GM23338 (cell line): ENCODE measurements at regions not wholly inside any gene's neighbourhood (a gene's known extent, or its start where the extent isn't known, plus 50 kb on each side); places are given as distances from the start of the nearest gene placed in this dataset.

Source experiments
- ATAC-seq: fragments of 200-7000 bp; cut with Tn5 transposase; 3 replicates; pipeline ENCODE4 v1.9.1; 2020
- DNase-seq: peaks from one replicate; pipeline ENCODE4 v3.0.0-alpha.2; 2015; ENCODE audit warnings: low spot score
- H2AFZ ChIP-seq: fragments of 200-600 bp; sonication (generic); 2 replicates; pipeline ENCODE4 v1.8.0; 2016; ENCODE audit warnings: antibody characterized with exemption, mild to moderate bottlenecking, moderate library complexity
- H3F3A ChIP-seq: fragments of 200-600 bp; sonication (generic); replicated peaks from 2 replicates; pipeline ENCODE4 v1.8.0; 2017; ENCODE audit warnings: antibody characterized with exemption, mixed run types, low read depth
- H3K27ac ChIP-seq: fragments of 200-600 bp; sonication (generic); 2 replicates; pipeline ENCODE4 v1.6.1; 2016; ENCODE audit warnings: low read depth
- H3K27me3 ChIP-seq: fragments of 200-600 bp; sonication (generic); 2 replicates; pipeline ENCODE4 v1.8.0; 2016; ENCODE audit warnings: mild to moderate bottlenecking, mixed run types, moderate library complexity; ENCODE audit not compliant: insufficient read depth
- H3K36me3 ChIP-seq: fragments of 200-600 bp; sonication (generic); 2 replicates; pipeline ENCODE4 v1.8.0; 2016; ENCODE audit warnings: mild to moderate bottlenecking; ENCODE audit not compliant: insufficient read depth
- H3K4me1 ChIP-seq: fragments of 200-600 bp; sonication (generic); 2 replicates; pipeline ENCODE4 v1.8.0; 2016; ENCODE audit warnings: mild to moderate bottlenecking, moderate library complexity; ENCODE audit not compliant: insufficient read depth
- H3K4me2 ChIP-seq: fragments of 200-600 bp; sonication (generic); 2 replicates; pipeline ENCODE4 v1.7.1; 2017; ENCODE audit warnings: mixed run types
- H3K4me3 ChIP-seq: fragments of 200-600 bp; sonication (generic); 2 replicates; pipeline ENCODE4 v1.6.1; 2016; ENCODE audit warnings: mixed run types
- H3K79me2 ChIP-seq: fragments of 200-600 bp; sonication (generic); replicated peaks from 2 replicates; pipeline ENCODE4 v1.8.0; 2017; ENCODE audit warnings: mild to moderate bottlenecking; ENCODE audit not compliant: insufficient read depth
- H3K9me2 ChIP-seq: fragments of 200-600 bp; sonication (generic); 2 replicates; pipeline ENCODE4 v1.8.0; 2017; ENCODE audit not compliant: insufficient read depth
- H4K20me1 ChIP-seq: fragments of 200-600 bp; sonication (generic); replicated peaks from 2 replicates; pipeline ENCODE4 v1.8.0; 2017; ENCODE audit warnings: mild to moderate bottlenecking; ENCODE audit not compliant: insufficient read depth
- H3K27ac Mint-ChIP-seq: 2 replicates; pipeline ENCODE4 v1.8.0; 2020; ENCODE audit warnings: inconsistent platforms, mild to moderate bottlenecking, moderate library complexity, mixed read lengths
- H3K27me3 Mint-ChIP-seq: 3 replicates; pipeline ENCODE4 v1.8.0; 2022; ENCODE audit warnings: low read depth, mild to moderate bottlenecking, moderate library complexity, mixed read lengths, inconsistent platforms; ENCODE audit not compliant: insufficient read depth, poor library complexity
- H3K36me3 Mint-ChIP-seq: 3 replicates; pipeline ENCODE4 v1.8.0; 2021; ENCODE audit warnings: low read depth, mild to moderate bottlenecking, inconsistent platforms, moderate library complexity, mixed read lengths
- H3K4me1 Mint-ChIP-seq: 3 replicates; pipeline ENCODE4 v1.8.0; 2020; ENCODE audit warnings: mild to moderate bottlenecking, inconsistent platforms, mixed read lengths
- H3K4me3 Mint-ChIP-seq: 3 replicates; pipeline ENCODE4 v1.8.0; 2021; ENCODE audit warnings: moderate library complexity, mild to moderate bottlenecking, inconsistent platforms, mixed read lengths
- H3K9me3 Mint-ChIP-seq: 3 replicates; pipeline ENCODE4 v1.8.0; 2020; ENCODE audit warnings: moderate library complexity, mild to moderate bottlenecking, inconsistent platforms, mixed read lengths
- ETS1 ChIP-seq: IDR thresholded peaks from 2 replicates; pipeline ENCODE4 v1.6.1; 2016; ENCODE audit warnings: antibody characterized with exemption
- EZH2 ChIP-seq: fragments of 200-600 bp; sonication (generic); IDR thresholded peaks from one replicate; pipeline ENCODE4 v1.8.0; 2017; ENCODE audit warnings: antibody characterized with exemption, mild to moderate bottlenecking, low read depth; ENCODE audit not compliant: unreplicated experiment
- JUNB ChIP-seq: IDR thresholded peaks from one replicate; pipeline ENCODE4 v1.6.1; 2016; ENCODE audit warnings: antibody characterized with exemption; ENCODE audit not compliant: unreplicated experiment
- NANOG ChIP-seq: IDR thresholded peaks from 2 replicates; pipeline ENCODE4 v1.6.1; 2016; ENCODE audit warnings: antibody characterized with exemption, borderline replicate concordance
- STAT1 ChIP-seq: IDR thresholded peaks from one replicate; pipeline ENCODE4 v1.6.1; 2016; ENCODE audit warnings: antibody characterized with exemption; ENCODE audit not compliant: unreplicated experiment
- TF ChIP-seq, protein P1 (sequence below): fragments of 250-450 bp; sonication (Bioruptor Pico); IDR thresholded peaks from 2 replicates; pipeline ENCODE4 v1.5.0; 2020; ENCODE audit warnings: mild to moderate bottlenecking, moderate library complexity

GRCh38 chr3:3633761-3634160 is 165.5 kb upstream of the LRRN1 start:
- Histone ChIP-seq H4K20me1 (no peaks in the 10 kb centered on the region), H3K79me2 (no peaks in the 10 kb centered on the region), H3K4me3 (no peak overlapping the region), H3K4me2 (no peak overlapping the region), H3K27me3 (no peaks in the 10 kb centered on the region), H3F3A (no peaks in the 10 kb centered on the region), H2AFZ (no peak overlapping the region), H3K36me3 (no peaks in the 10 kb centered on the region), H3K4me1 (no peaks in the 10 kb centered on the region), H3K9me2 (no peaks in the 10 kb centered on the region), H3K27ac (no peak overlapping the region)
- H3K4me3 Mint-ChIP-seq: no peak overlapping the region
- H3K36me3 Mint-ChIP-seq: peaks cover 18% of the 10 kb centered on the region
- no peaks in the 10 kb centered on the region for H3K4me1 Mint-ChIP-seq
- DNase-seq: no peak
- ATAC-seq: no peak
- no peak overlapping the region for H3K27ac Mint-ChIP-seq
- H3K27me3 Mint-ChIP-seq: peaks cover 3% of the 10 kb centered on the region
- TF ChIP-seq STAT1 (no peak), EZH2 (no peak), NANOG (no peak), JUNB (no peak), ETS1 (no peak)
- TF ChIP-seq, protein P1, sequence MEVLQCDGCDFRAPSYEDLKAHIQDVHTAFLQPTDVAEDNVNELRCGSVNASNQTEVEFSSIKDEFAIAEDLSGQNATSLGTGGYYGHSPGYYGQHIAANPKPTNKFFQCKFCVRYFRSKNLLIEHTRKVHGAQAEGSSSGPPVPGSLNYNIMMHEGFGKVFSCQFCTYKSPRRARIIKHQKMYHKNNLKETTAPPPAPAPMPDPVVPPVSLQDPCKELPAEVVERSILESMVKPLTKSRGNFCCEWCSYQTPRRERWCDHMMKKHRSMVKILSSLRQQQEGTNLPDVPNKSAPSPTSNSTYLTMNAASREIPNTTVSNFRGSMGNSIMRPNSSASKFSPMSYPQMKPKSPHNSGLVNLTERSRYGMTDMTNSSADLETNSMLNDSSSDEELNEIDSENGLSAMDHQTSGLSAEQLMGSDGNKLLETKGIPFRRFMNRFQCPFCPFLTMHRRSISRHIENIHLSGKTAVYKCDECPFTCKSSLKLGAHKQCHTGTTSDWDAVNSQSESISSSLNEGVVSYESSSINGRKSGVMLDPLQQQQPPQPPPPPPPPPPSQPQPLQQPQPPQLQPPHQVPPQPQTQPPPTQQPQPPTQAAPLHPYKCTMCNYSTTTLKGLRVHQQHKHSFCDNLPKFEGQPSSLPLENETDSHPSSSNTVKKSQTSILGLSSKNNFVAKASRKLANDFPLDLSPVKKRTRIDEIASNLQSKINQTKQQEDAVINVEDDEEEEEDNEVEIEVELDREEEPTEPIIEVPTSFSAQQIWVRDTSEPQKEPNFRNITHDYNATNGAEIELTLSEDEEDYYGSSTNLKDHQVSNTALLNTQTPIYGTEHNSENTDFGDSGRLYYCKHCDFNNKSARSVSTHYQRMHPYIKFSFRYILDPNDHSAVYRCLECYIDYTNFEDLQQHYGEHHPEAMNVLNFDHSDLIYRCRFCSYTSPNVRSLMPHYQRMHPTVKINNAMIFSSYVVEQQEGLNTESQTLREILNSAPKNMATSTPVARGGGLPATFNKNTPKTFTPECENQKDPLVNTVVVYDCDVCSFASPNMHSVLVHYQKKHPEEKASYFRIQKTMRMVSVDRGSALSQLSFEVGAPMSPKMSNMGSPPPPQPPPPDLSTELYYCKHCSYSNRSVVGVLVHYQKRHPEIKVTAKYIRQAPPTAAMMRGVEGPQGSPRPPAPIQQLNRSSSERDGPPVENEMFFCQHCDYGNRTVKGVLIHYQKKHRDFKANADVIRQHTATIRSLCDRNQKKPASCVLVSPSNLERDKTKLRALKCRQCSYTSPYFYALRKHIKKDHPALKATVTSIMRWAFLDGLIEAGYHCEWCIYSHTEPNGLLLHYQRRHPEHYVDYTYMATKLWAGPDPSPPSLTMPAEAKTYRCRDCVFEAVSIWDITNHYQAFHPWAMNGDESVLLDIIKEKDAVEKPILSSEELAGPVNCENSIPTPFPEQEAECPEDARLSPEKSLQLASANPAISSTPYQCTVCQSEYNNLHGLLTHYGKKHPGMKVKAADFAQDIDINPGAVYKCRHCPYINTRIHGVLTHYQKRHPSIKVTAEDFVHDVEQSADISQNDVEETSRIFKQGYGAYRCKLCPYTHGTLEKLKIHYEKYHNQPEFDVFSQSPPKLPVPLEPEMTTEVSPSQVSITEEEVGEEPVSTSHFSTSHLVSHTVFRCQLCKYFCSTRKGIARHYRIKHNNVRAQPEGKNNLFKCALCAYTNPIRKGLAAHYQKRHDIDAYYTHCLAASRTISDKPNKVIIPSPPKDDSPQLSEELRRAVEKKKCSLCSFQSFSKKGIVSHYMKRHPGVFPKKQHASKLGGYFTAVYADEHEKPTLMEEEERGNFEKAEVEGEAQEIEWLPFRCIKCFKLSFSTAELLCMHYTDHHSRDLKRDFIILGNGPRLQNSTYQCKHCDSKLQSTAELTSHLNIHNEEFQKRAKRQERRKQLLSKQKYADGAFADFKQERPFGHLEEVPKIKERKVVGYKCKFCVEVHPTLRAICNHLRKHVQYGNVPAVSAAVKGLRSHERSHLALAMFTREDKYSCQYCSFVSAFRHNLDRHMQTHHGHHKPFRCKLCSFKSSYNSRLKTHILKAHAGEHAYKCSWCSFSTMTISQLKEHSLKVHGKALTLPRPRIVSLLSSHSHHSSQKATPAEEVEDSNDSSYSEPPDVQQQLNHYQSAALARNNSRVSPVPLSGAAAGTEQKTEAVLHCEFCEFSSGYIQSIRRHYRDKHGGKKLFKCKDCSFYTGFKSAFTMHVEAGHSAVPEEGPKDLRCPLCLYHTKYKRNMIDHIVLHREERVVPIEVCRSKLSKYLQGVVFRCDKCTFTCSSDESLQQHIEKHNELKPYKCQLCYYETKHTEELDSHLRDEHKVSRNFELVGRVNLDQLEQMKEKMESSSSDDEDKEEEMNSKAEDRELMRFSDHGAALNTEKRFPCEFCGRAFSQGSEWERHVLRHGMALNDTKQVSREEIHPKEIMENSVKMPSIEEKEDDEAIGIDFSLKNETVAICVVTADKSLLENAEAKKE (CRISPR knock-in tag): no peak
- peaks cover 92% of the 10 kb centered on the region for H3K9me3 Mint-ChIP-seq
